ENCODE measurements at regions not wholly inside any gene's neighbourhood (a gene's known extent, or its start where the extent isn't known, plus 50 kb on each side); places are given as distances from the start of the nearest gene placed in this dataset.

DNA sequence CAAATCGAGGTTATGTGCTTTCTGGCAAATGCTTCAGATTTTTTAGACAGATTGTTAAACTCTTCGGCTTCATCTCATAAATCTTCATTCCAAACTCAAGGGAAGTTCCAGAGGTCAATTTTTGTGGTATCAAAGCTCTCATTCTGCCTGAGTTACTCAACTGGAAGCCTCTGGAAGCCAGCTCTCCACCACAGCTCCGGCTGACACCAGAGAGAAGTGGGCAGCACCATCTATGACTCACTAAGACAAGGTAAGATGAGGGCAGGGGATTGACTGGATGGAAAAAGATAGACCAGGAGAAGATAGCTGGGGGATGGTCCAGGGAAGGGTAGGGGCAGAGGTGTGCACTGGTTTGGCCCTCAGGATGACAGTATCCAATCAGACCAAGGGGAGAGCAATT lies 137.3 kb upstream of the HNRNPA3 start:
- no peaks in the 10 kb centered on the region for H3K9me3 Mint-ChIP-seq
- ATAC-seq, result no peak
- no peak overlapping the region for H3K27ac Mint-ChIP-seq
- peaks cover 20% of the 10 kb centered on the region for H3K27me3 Mint-ChIP-seq
- H3K36me3 Mint-ChIP-seq, result no peaks in the 10 kb centered on the region
- no peaks in the 10 kb centered on the region for H3K4me1 Mint-ChIP-seq
- H3K4me3 Mint-ChIP-seq, result no peak overlapping the region

DNA sequence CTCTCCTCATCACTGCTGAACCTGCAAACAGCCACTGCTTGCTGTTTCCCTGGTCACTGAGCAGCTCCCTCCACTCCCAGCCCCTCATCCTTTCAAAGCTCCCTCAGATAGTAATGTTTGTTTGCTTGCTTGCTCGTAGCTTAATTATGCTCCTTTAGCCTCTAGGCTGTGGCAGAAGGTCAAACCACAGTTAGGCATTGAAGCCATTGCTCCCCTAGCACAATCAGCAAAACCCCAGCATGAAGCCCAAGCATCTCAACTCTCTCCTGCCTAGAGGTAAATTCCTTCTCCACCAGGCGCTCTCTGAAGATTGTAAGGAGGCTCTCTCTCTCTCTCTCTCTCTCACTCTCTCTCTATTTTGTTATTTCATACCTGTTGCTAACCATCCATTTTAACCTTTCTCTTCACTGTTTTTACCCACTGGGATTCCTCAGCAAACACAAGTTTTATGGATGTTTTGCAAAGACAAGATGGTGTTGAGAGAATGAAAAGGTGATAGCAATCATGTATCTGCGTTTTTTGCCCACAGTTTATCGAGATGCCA lies 135.9 kb upstream of the HNRNPA3 start:
- H3K4me3 Mint-ChIP-seq, result no peak overlapping the region
- ATAC-seq, result no peak
- no peaks in the 10 kb centered on the region for H3K36me3 Mint-ChIP-seq
- H3K4me1 Mint-ChIP-seq, result no peaks in the 10 kb centered on the region
- H3K27me3 Mint-ChIP-seq, result peaks cover 20% of the 10 kb centered on the region
- no peaks in the 10 kb centered on the region for H3K9me3 Mint-ChIP-seq
- H3K27ac Mint-ChIP-seq, result no peak overlapping the region

DNA sequence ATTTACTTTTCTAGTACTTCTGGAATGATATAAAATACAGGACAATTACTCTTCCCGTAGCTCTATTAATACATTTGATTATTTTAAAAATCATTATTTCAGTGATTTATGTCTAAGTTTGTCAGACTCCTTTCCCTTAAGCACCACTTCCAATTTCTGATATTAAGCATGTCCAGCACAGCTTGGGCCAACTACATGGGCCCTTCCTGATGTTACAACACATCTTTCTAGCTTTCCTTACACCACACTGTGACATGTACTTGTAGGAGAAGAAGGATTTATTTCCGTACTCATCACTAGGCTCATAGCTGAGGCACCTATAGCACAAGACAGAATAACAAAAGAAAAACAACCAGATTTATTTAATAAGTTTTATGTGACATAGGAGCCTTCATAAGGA lies 134.8 kb upstream of the HNRNPA3 start:
- no peaks in the 10 kb centered on the region for H3K9me3 Mint-ChIP-seq
- peaks cover 20% of the 10 kb centered on the region for H3K27me3 Mint-ChIP-seq
- H3K4me3 Mint-ChIP-seq, result no peak overlapping the region
- no peak overlapping the region for H3K27ac Mint-ChIP-seq
- H3K36me3 Mint-ChIP-seq, result no peaks in the 10 kb centered on the region
- ATAC-seq, result no peak
- no peaks in the 10 kb centered on the region for H3K4me1 Mint-ChIP-seq

DNA sequence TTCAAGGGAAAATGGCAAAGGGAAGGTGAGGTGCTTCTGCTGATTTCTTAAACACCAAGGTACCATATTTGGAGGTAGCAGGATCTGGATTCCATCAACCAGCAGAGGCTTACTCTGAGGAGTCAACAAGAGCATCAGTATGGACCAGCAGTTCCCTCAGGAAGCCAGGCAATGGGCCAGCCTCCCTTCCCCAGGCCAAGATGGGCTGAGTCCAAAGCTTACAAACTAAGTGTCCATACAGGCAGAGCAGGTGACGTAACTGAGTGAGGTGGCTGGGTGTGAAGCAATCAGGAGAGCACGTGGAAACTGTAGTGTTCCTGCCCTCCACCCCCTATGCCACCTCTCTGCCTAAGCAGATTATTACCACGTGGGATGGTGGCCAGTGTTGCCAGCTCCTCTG lies 134.2 kb upstream of the HNRNPA3 start:
- H3K27ac Mint-ChIP-seq, result no peak overlapping the region
- peaks cover 20% of the 10 kb centered on the region for H3K27me3 Mint-ChIP-seq
- no peak overlapping the region for H3K4me3 Mint-ChIP-seq
- no peak for ATAC-seq
- no peaks in the 10 kb centered on the region for H3K4me1 Mint-ChIP-seq
- no peaks in the 10 kb centered on the region for H3K9me3 Mint-ChIP-seq
- no peaks in the 10 kb centered on the region for H3K36me3 Mint-ChIP-seq

GRCh38 chr2:177078855-177079254 lies 133.7 kb upstream of the HNRNPA3 start:
- peaks cover 20% of the 10 kb centered on the region for H3K27me3 Mint-ChIP-seq
- no peaks in the 10 kb centered on the region for H3K9me3 Mint-ChIP-seq
- no peak for ATAC-seq
- H3K4me3 Mint-ChIP-seq, result no peak overlapping the region
- no peak overlapping the region for H3K27ac Mint-ChIP-seq
- H3K4me1 Mint-ChIP-seq, result no peaks in the 10 kb centered on the region
- no peaks in the 10 kb centered on the region for H3K36me3 Mint-ChIP-seq

GRCh38 chr2:177080746-177081284 lies 131.8 kb upstream of the HNRNPA3 start:
- Mint-ChIP-seq H3K36me3 (no peaks in the 10 kb centered on the region), H3K27ac (no peak overlapping the region), H3K27me3 (peaks cover 20% of the 10 kb centered on the region), H3K4me1 (no peaks in the 10 kb centered on the region), H3K4me3 (no peak overlapping the region), H3K9me3 (no peaks in the 10 kb centered on the region)
- no peak for ATAC-seq

DNA sequence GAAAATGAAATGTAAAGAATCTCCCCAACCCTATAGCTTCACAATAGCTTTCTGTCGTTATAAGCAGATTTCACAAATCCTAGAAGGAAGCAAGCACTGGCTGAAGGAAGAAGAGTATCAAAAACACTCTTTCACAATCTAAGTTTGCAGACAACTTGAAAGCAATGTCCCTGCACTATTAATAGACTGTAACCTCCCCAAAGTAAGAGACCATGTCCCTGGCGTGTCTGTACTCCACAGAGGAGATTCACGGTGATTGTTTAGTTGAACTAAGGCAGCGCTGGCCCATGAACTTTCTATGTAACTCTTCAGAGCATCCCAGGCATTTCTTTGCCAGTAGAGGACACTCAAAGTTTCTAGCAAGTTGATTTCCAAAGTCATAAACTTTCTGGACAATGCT lies 128.0 kb upstream of the HNRNPA3 start:
- Mint-ChIP-seq H3K36me3 (no peaks in the 10 kb centered on the region), H3K27me3 (peaks cover 3% of the 10 kb centered on the region), H3K9me3 (no peaks in the 10 kb centered on the region), H3K27ac (no peak overlapping the region), H3K4me1 (no peaks in the 10 kb centered on the region), H3K4me3 (no peak overlapping the region)
- ATAC-seq, result no peak

DNA sequence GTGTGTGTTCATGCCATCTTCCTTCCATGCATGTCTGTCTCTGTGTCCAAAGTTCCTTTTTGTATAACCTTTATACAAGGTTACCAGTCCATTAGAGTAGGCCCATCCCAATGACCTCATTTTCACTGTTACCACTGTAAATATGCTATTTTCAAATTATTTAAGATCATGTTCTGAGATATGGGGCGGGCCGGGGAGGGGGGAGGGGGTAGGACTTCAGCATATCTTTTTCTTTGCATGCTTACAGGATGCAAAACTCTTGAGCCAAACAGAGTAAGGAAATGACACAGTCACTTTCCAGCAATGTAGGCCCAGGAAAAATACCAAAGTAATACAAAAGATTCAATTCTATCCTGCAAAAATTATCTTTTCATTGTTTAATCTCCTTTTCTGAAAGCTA lies 124.1 kb upstream of the HNRNPA3 start:
- Mint-ChIP-seq H3K4me3 (no peak overlapping the region), H3K36me3 (no peaks in the 10 kb centered on the region), H3K27ac (no peak overlapping the region), H3K4me1 (no peaks in the 10 kb centered on the region), H3K9me3 (no peaks in the 10 kb centered on the region), H3K27me3 (peaks cover 10% of the 10 kb centered on the region)
- ATAC-seq, result no peak

- ATAC-seq, result no peak
- H3K27ac Mint-ChIP-seq, result no peak overlapping the region
- H3K4me3 Mint-ChIP-seq, result no peak overlapping the region
- H3K4me1 Mint-ChIP-seq, result no peaks in the 10 kb centered on the region
- H3K36me3 Mint-ChIP-seq, result no peaks in the 10 kb centered on the region
- peaks cover 10% of the 10 kb centered on the region for H3K27me3 Mint-ChIP-seq
- no peaks in the 10 kb centered on the region for H3K9me3 Mint-ChIP-seq
Measured at GRCh38 chr2:177090967-177091366, 121.6 kb upstream of the HNRNPA3 start.

DNA sequence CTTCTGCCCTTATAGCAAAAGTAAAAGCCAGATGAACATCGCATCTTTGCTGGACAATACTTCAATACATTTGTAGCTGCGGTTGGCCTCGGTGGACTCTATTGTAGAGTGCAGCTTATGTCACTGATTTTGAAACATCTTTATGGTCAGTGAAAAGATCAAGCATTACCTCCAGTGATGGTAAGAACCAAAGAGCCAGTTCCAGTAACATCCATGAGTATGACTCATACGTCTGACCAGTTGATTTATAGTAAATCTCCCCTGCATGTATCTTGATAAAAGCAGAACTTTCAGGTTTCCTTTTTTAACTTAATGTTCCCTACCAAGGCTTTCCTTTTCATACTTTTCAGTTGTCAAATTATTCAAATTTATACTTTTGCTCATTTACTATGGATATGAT lies 119.2 kb upstream of the HNRNPA3 start:
- no peak for ATAC-seq
- H3K9me3 Mint-ChIP-seq, result no peaks in the 10 kb centered on the region
- no peak overlapping the region for H3K27ac Mint-ChIP-seq
- no peaks in the 10 kb centered on the region for H3K4me1 Mint-ChIP-seq
- H3K27me3 Mint-ChIP-seq, result peaks cover 10% of the 10 kb centered on the region
- H3K4me3 Mint-ChIP-seq, result no peak overlapping the region
- no peaks in the 10 kb centered on the region for H3K36me3 Mint-ChIP-seq

GRCh38 chr2:177098001-177098613 lies 114.5 kb upstream of the HNRNPA3 start:
- H3K27ac Mint-ChIP-seq, result no peak overlapping the region
- peaks cover 14% of the 10 kb centered on the region for H3K27me3 Mint-ChIP-seq
- H3K4me3 Mint-ChIP-seq, result no peak overlapping the region
- no peaks in the 10 kb centered on the region for H3K36me3 Mint-ChIP-seq
- peaks cover 3% of the 10 kb centered on the region for H3K9me3 Mint-ChIP-seq
- H3K4me1 Mint-ChIP-seq, result no peaks in the 10 kb centered on the region
- no peak for ATAC-seq

GRCh38 chr2:177101930-177102329 lies 110.7 kb upstream of the HNRNPA3 start:
- no peak for ATAC-seq

DNA sequence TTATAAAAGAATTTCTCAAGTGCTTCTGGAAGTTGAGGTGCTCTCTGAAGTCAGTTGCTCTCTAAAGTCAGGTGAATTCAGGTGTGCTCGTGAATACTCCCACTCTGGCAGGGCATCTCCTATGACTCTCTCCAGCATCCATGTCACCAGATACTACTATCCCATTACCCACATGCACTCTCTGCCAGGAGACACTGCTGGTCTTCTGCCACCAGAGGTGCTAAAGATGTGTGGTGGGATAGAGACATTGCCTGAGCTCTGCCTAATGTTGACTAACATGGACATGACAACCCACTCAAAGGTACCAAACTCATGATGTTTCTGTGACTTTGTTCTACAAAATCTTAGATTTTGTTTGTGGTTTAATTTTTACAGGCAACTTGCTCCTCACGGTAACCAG lies 106.4 kb upstream of the HNRNPA3 start:
- Mint-ChIP-seq H3K4me1 (no peaks in the 10 kb centered on the region), H3K27ac (no peak overlapping the region), H3K4me3 (no peak overlapping the region), H3K36me3 (no peaks in the 10 kb centered on the region), H3K27me3 (peaks cover 49% of the 10 kb centered on the region), H3K9me3 (peaks cover 3% of the 10 kb centered on the region)
- peak; percentile 53 for ATAC-seq

More at GRCh38 chr2:177101930-177102329, 110.7 kb upstream of the HNRNPA3 start:
- peaks cover 19% of the 10 kb centered on the region for H3K27me3 Mint-ChIP-seq
- no peaks in the 10 kb centered on the region for H3K36me3 Mint-ChIP-seq
- H3K27ac Mint-ChIP-seq, result no peak overlapping the region
- no peaks in the 10 kb centered on the region for H3K4me1 Mint-ChIP-seq
- H3K9me3 Mint-ChIP-seq, result peaks cover 3% of the 10 kb centered on the region
- no peak overlapping the region for H3K4me3 Mint-ChIP-seq

GRCh38 chr2:177108890-177109289 lies 103.7 kb upstream of the HNRNPA3 start:
- ATAC-seq, result no peak
- no peaks in the 10 kb centered on the region for H3K9me3 Mint-ChIP-seq
- peaks cover 39% of the 10 kb centered on the region for H3K27me3 Mint-ChIP-seq
- no peak overlapping the region for H3K27ac Mint-ChIP-seq
- H3K4me1 Mint-ChIP-seq, result no peaks in the 10 kb centered on the region
- H3K4me3 Mint-ChIP-seq, result no peak overlapping the region
- H3K36me3 Mint-ChIP-seq, result no peaks in the 10 kb centered on the region

DNA sequence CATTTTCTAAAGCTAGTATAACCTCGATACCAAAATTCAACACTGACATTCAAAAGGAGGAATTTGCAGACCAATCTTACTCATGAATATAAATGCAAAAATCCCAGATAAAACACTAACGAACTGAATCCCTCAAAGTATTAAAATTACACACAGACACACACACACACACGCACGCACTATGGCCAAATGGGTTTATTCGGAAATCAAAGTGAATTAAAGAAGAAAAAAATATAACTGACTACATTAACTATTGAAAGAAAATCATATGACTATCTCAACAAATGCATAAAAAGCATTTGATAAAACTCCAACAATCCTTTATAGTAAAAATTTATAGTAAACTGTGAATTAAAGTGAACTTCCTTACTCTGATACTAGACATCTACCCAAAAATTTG lies 97.9 kb upstream of the HNRNPA3 start:
- no peak for ATAC-seq
- Mint-ChIP-seq H3K4me3 (no peak overlapping the region), H3K27me3 (peaks cover 16% of the 10 kb centered on the region), H3K9me3 (no peaks in the 10 kb centered on the region), H3K36me3 (no peaks in the 10 kb centered on the region), H3K4me1 (no peaks in the 10 kb centered on the region), H3K27ac (no peak overlapping the region)

- no peaks in the 10 kb centered on the region for H3K36me3 Mint-ChIP-seq
- H3K4me3 Mint-ChIP-seq, result no peak overlapping the region
- no peaks in the 10 kb centered on the region for H3K4me1 Mint-ChIP-seq
- H3K27me3 Mint-ChIP-seq, result peaks cover 9% of the 10 kb centered on the region
- ATAC-seq, result no peak
- H3K27ac Mint-ChIP-seq, result no peak overlapping the region
- H3K9me3 Mint-ChIP-seq, result no peaks in the 10 kb centered on the region
Measured at GRCh38 chr2:177117755-177118154, 94.8 kb upstream of the HNRNPA3 start.
